ENCODE measurements at regions not wholly inside any gene's neighbourhood (a gene's known extent, or its start where the extent isn't known, plus 50 kb on each side); places are given as distances from the start of the nearest gene placed in this dataset.

DNA sequence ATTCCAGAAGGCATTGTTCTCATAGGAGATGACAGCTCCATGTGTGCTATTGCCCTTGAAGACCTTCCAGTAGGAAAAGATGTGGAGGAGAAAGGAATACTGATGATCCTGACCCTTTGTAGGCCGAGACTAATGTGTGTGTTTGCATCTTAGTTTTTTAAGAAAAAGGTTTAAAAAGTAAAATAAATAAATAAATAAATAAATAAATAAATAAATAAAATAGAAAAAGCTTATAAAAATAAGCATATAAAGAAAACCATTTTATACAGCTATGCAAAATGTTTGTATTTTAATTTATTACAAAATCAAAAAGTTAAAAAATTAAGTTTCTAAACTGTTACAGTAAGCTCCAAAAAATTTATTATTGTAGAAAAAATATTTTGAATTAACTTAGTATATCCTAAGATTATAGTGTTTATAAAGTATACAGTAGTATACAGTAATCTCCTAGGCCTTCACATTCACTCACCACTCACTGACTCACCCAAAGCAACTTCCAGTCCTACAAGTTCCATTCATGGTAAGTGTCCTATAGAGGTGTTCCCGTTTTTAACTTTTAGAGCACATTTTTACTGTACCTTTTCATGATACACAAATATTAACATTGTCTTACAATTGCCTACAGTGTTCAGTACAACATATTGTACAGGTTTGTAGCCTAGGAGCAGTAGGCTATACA, 435.2 kb upstream of the SEMA3A start:
- H3K36me3 ChIP-seq, result no peaks in the 10 kb centered on the region
- no peaks in the 10 kb centered on the region for H3K27me3 Mint-ChIP-seq (ENCODE audit: insufficient read depth, low read depth)
- no peaks in the 10 kb centered on the region for H3K4me1 ChIP-seq
- H3K9ac ChIP-seq, result no peak overlapping the region
- TF ChIP-seq EZH2 (IDR thresholded peaks at IDR 0.05) (no peak), EZH2phosphoT487 (IDR thresholded peaks at IDR 0.05) (no peak)
- TF ChIP-seq, protein P1, sequence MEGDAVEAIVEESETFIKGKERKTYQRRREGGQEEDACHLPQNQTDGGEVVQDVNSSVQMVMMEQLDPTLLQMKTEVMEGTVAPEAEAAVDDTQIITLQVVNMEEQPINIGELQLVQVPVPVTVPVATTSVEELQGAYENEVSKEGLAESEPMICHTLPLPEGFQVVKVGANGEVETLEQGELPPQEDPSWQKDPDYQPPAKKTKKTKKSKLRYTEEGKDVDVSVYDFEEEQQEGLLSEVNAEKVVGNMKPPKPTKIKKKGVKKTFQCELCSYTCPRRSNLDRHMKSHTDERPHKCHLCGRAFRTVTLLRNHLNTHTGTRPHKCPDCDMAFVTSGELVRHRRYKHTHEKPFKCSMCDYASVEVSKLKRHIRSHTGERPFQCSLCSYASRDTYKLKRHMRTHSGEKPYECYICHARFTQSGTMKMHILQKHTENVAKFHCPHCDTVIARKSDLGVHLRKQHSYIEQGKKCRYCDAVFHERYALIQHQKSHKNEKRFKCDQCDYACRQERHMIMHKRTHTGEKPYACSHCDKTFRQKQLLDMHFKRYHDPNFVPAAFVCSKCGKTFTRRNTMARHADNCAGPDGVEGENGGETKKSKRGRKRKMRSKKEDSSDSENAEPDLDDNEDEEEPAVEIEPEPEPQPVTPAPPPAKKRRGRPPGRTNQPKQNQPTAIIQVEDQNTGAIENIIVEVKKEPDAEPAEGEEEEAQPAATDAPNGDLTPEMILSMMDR (IDR thresholded peaks at IDR 0.05), result no peak
- H4K20me1 ChIP-seq (ENCODE audit: low read depth), result no peaks in the 10 kb centered on the region
- H3K4me3 ChIP-seq, result no peak overlapping the region
- H3K9me3 Mint-ChIP-seq, result peaks cover 28% of the 10 kb centered on the region
- no peaks in the 10 kb centered on the region for H3K9me3 ChIP-seq (ENCODE audit: low read depth)
- no peak for DNase-seq (ENCODE audit: low spot score)
- H3F3A ChIP-seq (ENCODE audit: low read depth), result no peaks in the 10 kb centered on the region
- no peak overlapping the region for H3K27ac ChIP-seq
- H3K79me2 ChIP-seq (ENCODE audit: low read depth), result no peaks in the 10 kb centered on the region
- no peak overlapping the region for H3K27ac Mint-ChIP-seq
- no peaks in the 10 kb centered on the region for H3K27me3 ChIP-seq
- H3K4me1 Mint-ChIP-seq, result no peaks in the 10 kb centered on the region
- no peak overlapping the region for H2AFZ ChIP-seq (replicated peaks)
- H3K4me3 Mint-ChIP-seq, result no peak overlapping the region
- H3K4me2 ChIP-seq, result no peak overlapping the region
- peaks cover 3% of the 10 kb centered on the region for H3K36me3 Mint-ChIP-seq

DNA sequence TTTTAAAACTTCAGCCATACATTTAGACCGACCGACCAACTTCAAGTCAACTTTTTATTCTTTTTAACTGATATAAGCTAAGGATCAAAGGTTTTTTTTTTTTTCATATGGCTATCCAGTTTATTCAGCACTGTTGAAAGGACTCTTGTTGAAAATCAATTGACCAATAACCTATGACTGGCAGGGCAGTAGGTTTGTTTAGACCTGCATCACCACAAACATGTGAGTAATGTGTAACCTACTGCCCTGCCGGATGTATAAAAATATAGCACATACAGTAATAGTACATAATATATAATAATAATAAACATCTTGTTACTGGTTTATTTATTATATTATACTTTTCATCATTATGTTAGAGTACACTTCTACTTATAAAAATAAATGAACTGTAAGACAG, 434.6 kb upstream of the SEMA3A start:
- H3K9me3 ChIP-seq (ENCODE audit: low read depth), result no peaks in the 10 kb centered on the region
- DNase-seq (ENCODE audit: low spot score), result no peak
- H3K9ac ChIP-seq, result no peak overlapping the region
- no peak overlapping the region for H3K27ac Mint-ChIP-seq
- TF ChIP-seq, protein P1 (IDR thresholded peaks at IDR 0.05), result no peak
- TF ChIP-seq EZH2phosphoT487 (IDR thresholded peaks at IDR 0.05) (no peak), EZH2 (IDR thresholded peaks at IDR 0.05) (no peak)
- H4K20me1 ChIP-seq (ENCODE audit: low read depth), result no peaks in the 10 kb centered on the region
- no peaks in the 10 kb centered on the region for H3K36me3 ChIP-seq
- H3K9me3 Mint-ChIP-seq, result peaks cover 25% of the 10 kb centered on the region
- H3K4me2 ChIP-seq, result no peak overlapping the region
- H3K36me3 Mint-ChIP-seq, result peaks cover 3% of the 10 kb centered on the region
- no peaks in the 10 kb centered on the region for H3K27me3 ChIP-seq
- no peaks in the 10 kb centered on the region for H3K79me2 ChIP-seq (ENCODE audit: low read depth)
- H3K4me1 Mint-ChIP-seq, result no peaks in the 10 kb centered on the region
- no peak overlapping the region for H3K27ac ChIP-seq
- H3F3A ChIP-seq (ENCODE audit: low read depth), result no peaks in the 10 kb centered on the region
- H2AFZ ChIP-seq (replicated peaks), result no peak overlapping the region
- H3K27me3 Mint-ChIP-seq (ENCODE audit: insufficient read depth, low read depth), result no peaks in the 10 kb centered on the region
- H3K4me1 ChIP-seq, result no peaks in the 10 kb centered on the region
- H3K4me3 Mint-ChIP-seq, result no peak overlapping the region
- no peak overlapping the region for H3K4me3 ChIP-seq

DNA sequence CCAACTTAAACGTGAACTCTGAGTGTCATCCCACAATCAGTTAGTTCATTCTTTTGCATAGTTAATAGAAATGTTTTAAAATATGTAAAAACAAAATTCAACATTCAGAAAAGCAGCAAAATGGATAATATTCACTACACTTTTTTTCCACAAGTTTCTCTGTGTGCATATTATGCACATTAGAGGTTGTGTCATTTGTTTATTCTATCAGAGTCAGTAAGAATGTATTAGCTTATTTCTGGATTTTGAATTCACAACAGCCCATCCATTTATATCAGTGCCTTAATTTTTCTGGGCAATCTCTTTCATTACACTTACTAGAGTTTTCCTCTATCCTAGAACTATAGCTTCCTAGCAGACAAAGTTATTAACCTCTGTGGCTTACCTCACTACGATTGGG, 432.7 kb upstream of the SEMA3A start:
- no peak overlapping the region for H2AFZ ChIP-seq (replicated peaks)

More for the DNA sequence above, 432.7 kb upstream of the SEMA3A start:
- H3K9ac ChIP-seq, result no peak overlapping the region
- no peaks in the 10 kb centered on the region for H3K36me3 Mint-ChIP-seq
- H3K4me1 Mint-ChIP-seq, result no peaks in the 10 kb centered on the region
- H3K4me1 ChIP-seq, result peaks cover 11% of the 10 kb centered on the region
- no peak overlapping the region for H3K27ac ChIP-seq
- H3K9me3 Mint-ChIP-seq, result peaks cover 12% of the 10 kb centered on the region
- H3K36me3 ChIP-seq, result no peaks in the 10 kb centered on the region
- H4K20me1 ChIP-seq (ENCODE audit: low read depth), result no peaks in the 10 kb centered on the region
- H3K27ac Mint-ChIP-seq, result no peak overlapping the region
- DNase-seq (ENCODE audit: low spot score), result no peak
- TF ChIP-seq EZH2 (IDR thresholded peaks at IDR 0.05) (no peak), EZH2phosphoT487 (IDR thresholded peaks at IDR 0.05) (no peak)
- TF ChIP-seq, protein P1 (IDR thresholded peaks at IDR 0.05), result no peak
- H3K4me3 Mint-ChIP-seq, result no peak overlapping the region
- no peaks in the 10 kb centered on the region for H3K9me3 ChIP-seq (ENCODE audit: low read depth)
- H3K27me3 ChIP-seq, result no peaks in the 10 kb centered on the region
- H3K79me2 ChIP-seq (ENCODE audit: low read depth), result no peaks in the 10 kb centered on the region
- H3K4me2 ChIP-seq, result no peak overlapping the region
- H3K27me3 Mint-ChIP-seq (ENCODE audit: insufficient read depth, low read depth), result no peaks in the 10 kb centered on the region
- H3K4me3 ChIP-seq, result no peak overlapping the region
- no peaks in the 10 kb centered on the region for H3F3A ChIP-seq (ENCODE audit: low read depth)

Measured in neural progenitor cell (in vitro differentiated cells).